ENCODE measurements at regions not wholly inside any gene's neighbourhood (a gene's known extent, or its start where the extent isn't known, plus 50 kb on each side); places are given as distances from the start of the nearest gene placed in this dataset.

DNA sequence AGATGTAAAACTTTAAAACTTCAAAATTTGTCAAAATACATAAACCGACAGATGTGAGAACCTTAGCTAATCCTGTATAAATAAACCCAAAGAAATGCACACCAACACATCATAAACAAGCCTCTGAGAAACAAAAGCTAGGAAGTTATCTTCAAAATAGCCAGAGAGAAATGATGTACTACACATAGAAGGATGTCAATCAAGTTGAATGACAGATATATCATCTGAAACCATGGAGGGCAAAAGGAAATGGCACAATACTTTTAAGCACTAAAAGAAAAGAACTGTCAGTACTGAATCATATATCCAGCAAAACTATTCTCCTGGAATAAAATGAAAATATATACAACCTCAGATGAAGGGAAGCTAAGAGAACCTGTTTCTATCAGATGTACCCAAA, 595.1 kb upstream of the PTGER4 start:
- no peak for DNase-seq (ENCODE audit: low read depth, low spot score)
- no peak overlapping the region for H3K27ac ChIP-seq

DNA sequence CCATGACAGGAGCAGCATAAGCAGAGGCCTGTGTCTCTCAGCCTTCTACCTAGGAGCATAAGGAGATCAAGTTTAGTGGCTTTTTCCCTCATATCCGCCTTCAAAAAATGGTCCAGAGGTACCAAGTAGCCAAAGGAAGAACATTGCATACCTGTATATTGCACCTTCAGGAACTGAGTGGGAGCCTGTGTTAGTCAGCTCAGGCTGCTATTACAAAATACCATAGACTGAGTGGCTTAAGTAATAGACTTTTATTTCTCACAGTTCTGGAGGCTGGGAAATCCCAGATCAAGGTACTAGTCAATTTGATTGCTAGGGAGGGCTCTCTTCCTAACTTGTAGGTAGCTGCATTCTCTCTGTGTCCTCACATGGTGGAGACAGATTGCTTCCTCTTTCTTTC, 597.4 kb upstream of the PTGER4 start:
- DNase-seq (ENCODE audit: low read depth, low spot score), result peak; percentile 3
- no peak overlapping the region for H3K27ac ChIP-seq

DNA sequence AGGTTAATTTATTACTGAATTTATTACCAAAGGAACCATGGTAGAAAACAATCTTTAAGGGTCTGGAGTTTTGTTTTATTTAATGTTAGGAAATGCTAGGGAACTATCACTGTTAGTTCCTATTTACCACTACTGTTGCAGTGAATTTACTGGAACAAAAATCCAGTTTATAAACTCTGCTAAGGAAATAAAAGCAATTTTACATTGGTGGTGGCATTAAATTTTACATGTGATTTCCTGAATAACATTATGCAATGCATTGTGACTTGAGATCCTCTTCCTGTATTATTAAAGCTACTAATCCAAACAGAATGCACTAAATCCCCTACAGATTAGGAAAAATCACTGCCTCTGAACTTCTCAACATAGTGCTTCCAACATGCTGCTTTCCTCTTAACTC, 599.5 kb upstream of the PTGER4 start:
- no peak overlapping the region for H3K27ac ChIP-seq
- no peak for DNase-seq (ENCODE audit: low read depth, low spot score)

DNA sequence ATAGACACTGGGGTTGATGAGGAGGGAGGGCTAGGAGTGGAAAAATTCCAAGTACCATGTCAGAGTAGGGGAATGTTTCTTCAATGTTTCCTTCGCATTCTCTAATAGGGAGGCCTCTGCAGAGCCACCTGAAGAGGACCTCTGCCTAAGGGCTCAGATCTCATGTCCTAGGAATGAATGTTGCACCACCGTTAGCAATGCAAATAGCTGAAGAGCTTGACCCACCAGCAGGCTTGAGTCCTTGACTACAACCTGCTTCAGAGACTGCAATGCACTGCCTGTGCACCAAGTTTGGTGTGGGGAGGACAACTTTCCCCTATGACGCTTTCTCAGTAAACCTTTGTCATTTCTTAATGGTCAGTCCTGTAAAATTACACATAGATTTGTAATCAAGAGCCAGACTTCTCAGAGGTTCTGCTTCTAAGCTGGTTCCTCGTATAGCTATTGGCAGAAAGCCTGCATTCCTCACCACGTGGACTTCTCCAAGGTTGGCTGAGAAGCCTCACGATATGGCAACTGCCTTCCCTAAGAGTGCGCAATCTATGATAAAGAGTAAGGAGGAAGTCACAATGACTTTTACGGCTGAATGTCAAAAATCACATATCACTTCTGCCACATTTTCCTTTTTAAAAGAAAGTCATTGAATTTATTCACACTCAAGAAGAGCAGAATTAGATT, 600.7 kb upstream of the PTGER4 start:
- no peak for DNase-seq (ENCODE audit: low read depth, low spot score)
- H3K27ac ChIP-seq, result no peak overlapping the region

DNA sequence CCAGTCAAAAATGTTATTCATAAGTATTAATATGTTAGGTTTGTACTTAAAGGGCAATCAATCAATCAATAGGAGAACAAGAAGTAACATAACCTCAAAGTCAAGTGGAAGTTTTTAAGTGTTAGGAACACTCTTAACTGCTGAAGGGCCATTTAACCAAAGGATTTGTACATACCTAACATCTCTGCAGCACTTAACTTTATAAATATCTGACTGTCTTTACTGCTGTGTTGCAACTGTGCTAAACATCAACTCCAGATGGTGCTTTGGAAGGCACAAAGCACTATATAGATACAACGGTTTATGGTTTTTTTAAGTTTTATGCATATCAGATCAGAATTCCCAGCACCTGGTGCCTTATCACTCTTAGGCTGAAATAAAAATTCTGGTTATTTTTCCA, 604.9 kb upstream of the PTGER4 start:
- no peak overlapping the region for H3K27ac ChIP-seq
- no peak for DNase-seq (ENCODE audit: low read depth, low spot score)

DNA sequence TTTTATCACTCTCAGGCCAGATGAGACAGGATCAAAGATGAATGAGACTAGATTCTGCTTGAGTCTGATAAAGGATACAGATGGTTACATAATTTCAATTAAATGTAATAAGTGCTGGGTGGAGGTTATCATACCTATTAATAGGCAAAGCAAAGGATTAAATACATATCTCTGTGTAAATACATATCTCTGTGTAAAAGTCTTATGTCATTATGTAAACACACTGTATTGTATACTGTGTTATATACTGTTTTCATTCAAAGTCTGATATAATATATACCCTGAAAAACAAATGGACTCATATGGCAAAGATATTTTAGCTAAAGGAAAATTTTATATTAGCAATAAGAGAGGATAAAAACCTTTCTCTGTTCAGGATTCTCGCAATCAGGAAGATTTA, 605.8 kb upstream of the PTGER4 start:
- DNase-seq (ENCODE audit: low read depth, low spot score), result no peak
- H3K27ac ChIP-seq, result no peak overlapping the region

DNA sequence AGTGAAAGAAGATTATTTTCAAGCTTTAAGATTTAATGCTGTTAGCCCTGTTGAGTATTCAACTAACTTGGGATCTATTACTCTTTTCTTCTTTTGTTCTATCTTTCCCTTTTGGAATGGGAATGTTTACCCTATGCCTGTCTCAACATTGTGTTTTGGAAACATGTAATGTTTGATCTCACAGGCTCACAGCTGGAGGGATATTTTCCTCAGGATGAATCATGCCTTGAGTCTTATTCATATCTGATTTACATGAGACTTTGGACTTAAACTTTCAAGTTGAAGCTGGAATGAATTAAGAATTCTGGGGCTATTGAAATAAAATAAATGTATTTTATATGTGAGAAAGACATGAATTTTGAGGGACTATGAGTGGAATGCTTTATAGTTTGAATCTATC, 607.8 kb upstream of the PTGER4 start:
- no peak overlapping the region for H3K27ac ChIP-seq
- DNase-seq (ENCODE audit: low read depth, low spot score), result peak; percentile 18

DNA sequence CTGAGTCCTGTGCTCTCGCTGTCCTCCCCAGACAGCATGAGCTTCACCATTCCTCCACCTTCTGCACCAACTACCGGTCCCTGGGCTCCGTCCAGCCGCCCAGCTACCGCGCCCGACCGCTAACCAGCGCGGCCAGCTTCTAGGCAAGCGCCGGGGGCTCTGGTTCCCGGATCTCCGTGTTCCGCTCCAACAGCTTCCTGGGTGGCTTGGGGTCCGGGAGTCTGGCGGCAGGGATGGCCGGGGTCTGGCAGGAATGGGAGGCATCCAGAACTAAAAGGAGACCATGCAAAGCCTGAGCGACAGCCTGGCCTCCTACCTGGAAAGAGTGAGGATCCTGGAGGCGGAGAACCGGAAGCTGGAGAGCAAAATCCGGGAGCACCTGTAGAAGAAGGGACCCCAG, 613.1 kb upstream of the PTGER4 start:
- DNase-seq (ENCODE audit: low read depth, low spot score), result no peak
- H3K27ac ChIP-seq, result no peak overlapping the region

DNA sequence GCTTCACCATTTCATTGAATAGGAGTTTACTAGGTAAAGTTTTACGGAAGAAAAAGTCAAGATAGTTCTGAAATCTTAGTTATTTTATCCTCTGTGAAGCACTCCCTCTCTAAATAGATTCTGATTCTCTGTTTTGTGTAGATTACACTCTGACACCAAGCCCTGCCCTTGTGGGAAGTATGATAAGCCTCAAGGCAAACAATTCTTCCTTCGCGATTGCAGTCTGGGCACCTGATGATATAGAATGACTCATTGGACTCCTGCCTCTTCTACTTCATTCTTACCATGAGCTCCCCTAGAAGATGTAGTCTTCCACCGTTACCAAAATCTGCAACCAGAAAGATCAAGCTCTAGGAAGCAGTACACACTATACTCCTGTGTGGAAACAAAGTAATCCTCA, 626.9 kb upstream of the PTGER4 start:
- H3K27ac ChIP-seq, result no peak overlapping the region
- no peak for DNase-seq (ENCODE audit: low read depth, low spot score)

DNA sequence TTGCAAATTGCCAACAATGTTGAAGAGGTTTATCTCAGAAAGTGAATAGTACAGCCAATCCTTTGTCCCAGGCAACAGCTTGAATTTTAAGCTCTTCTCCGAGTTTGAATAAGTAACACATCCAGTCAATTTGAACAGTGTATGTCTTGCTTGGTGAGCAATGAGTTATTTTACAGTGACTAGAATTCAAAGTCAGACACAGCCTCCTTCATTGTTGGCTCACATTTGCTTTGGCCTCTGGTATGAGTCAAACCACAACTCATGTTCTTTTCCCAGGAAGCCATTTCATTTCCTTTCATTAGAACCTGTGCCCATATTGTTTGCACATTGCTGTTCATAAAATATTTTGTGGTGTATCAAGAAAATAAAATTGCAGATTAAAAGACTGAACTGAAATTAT, 622.0 kb upstream of the DAB2 start:
- DNase-seq (ENCODE audit: low read depth, low spot score), result no peak
- peak overlapping the region; percentile 19 for H3K27ac ChIP-seq

DNA sequence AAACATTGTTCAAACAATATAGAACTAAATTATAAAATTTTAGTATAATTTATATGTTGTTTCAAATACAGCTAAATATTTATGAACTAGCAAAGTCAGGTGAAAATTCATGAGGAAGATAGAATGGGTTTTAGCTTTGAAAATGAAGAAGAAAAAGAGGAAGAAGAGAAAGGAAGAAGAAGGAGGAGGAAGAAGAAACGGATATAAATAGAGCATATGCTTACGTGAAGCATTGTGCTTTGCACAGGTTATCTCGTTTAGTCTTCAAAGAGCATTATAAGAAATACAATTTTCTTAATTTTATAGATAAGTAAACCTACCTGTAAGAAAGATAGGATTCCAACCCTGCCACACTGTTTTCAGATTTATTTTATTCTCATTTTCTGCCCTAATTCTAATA, 620.6 kb upstream of the DAB2 start:
- no peak overlapping the region for H3K27ac ChIP-seq
- DNase-seq (ENCODE audit: low read depth, low spot score), result no peak

DNA sequence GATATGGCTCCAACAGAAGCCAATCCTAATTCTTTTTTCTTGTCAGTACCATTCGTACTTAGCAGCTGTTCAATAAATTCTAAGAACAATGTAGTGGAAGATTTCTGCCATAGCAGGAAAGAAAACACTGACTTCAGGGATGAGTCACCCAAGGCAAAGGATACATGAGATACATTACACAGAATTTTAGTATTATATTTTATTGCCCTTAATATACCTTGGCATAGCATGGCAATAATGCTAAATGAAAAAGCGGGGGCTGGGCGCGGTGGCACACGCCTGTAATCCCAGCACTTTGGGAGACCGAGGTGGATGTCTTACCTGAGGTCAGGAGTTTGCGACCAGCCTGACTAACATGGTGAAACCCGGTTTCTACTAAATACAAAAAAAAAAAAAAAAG, 619.1 kb upstream of the DAB2 start:
- H3K27ac ChIP-seq, result no peak overlapping the region
- no peak for DNase-seq (ENCODE audit: low read depth, low spot score)

DNA sequence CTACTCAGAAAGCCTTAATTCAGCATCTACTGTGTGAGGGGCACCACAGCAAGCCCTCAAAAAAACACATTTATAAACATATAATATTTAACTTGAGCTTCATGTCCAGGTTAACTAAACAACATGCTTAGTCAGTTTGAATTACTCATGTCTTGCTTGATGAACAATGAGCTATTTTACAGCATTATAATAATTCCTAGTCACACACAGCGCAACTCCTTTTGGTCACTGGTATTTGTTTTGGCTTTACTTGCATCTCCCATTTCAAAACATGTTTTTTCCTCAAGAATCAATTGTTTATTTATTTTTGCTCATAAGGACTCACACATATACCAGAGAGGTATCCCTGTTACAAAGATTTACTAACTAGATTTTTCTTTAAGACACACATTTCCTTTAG, 616.7 kb upstream of the DAB2 start:
- no peak for DNase-seq (ENCODE audit: low read depth, low spot score)
- H3K27ac ChIP-seq, result no peak overlapping the region

DNA sequence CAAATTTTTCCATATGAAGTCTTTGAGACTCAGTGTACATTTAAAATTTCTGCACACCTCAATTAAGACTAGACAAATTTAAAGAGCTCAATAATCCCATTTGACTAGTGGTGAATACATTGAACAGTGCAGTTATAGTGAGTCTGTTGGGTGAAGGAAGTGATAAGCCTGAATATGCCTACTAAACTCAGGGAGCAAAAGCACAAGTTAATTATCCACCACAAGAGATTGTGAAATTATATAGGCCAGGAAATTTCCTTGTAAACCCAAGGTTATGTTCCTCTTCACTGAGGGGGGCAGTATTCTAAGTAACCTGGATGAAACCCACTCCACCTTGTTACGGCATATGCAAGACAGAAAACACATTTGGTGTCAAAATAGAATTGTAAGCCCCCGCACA, 612.9 kb upstream of the DAB2 start:
- DNase-seq (ENCODE audit: low read depth, low spot score), result no peak
- H3K27ac ChIP-seq, result no peak overlapping the region

DNA sequence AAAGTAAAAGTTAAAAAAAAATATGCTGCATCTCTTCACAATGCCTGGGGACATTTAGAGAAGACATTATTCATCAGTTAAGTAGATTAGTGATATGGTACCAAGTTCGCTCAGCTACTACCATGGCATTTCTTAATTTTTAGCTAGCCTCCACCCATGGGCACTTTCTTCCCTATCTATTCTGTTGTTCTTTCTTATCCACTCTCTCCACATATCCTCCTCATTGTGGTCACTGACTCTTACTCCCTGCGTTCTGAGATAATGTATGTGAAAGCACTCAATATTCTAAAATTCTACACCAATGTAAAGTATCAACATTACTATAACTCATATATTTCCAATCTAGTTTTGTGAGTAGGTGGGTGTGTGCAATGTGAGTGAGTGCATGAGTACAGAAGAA, 609.7 kb upstream of the DAB2 start:
- no peak for DNase-seq (ENCODE audit: low read depth, low spot score)
- no peak overlapping the region for H3K27ac ChIP-seq

DNA sequence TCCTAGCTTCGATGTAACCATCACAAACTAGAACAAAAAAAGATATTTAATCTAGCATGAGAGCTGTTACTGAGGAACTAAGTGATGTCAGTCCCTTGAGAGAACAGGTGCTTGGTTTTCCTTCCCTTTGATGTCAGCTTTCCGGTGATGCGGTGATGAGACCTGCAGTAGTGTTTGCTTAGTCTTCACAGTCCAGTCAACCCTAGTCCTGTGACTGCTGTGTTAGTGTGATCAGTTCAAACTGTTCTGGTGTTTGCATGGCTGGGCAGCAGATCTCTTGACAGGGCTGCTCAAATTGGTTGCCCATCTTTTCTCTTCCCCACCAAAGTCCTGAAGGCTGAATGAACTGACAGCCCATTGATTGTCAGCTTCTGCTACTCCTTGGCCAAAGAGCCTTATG, 608.6 kb upstream of the DAB2 start:
- DNase-seq (ENCODE audit: low read depth, low spot score), result no peak
- H3K27ac ChIP-seq, result no peak overlapping the region

DNA sequence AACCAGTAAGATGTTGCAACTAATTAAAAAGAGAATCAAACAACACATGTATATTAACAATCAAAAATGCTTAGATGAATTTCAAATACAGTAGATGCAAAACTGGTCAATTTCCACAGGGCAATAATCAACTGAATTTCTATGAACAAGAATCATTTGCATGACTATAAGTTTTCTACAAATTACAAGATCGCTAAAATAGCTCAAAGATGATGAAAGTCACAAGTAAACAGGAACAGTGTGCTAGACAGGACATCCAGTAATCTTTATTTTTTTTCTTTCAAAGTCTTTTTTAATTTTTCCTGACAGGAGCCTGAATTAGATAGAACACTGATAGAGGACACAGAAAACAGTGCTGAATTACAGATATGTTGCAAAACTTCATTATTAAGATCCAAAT, 608.2 kb upstream of the DAB2 start:
- no peak overlapping the region for H3K27ac ChIP-seq
- DNase-seq (ENCODE audit: low read depth, low spot score), result no peak

DNA sequence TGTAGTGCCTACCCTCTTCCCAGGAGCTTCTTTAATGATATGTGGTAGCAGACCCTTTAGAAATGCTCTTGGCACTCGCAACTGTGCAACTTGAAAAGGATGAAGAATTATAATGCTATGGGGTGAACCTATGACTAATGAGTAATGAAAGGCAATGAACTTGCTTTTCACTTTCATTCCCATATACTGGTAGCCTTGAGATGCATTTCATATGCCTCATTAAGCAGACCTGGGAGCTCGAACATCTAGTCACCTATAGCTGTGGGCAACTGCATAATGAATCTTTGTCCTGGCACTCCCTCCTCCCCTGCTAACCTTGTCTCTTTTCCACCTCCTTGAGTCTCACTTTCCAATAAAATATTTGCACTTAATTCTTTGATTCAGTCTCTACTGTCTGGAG, 605.9 kb upstream of the DAB2 start:
- DNase-seq (ENCODE audit: low read depth, low spot score), result no peak
- no peak overlapping the region for H3K27ac ChIP-seq

DNA sequence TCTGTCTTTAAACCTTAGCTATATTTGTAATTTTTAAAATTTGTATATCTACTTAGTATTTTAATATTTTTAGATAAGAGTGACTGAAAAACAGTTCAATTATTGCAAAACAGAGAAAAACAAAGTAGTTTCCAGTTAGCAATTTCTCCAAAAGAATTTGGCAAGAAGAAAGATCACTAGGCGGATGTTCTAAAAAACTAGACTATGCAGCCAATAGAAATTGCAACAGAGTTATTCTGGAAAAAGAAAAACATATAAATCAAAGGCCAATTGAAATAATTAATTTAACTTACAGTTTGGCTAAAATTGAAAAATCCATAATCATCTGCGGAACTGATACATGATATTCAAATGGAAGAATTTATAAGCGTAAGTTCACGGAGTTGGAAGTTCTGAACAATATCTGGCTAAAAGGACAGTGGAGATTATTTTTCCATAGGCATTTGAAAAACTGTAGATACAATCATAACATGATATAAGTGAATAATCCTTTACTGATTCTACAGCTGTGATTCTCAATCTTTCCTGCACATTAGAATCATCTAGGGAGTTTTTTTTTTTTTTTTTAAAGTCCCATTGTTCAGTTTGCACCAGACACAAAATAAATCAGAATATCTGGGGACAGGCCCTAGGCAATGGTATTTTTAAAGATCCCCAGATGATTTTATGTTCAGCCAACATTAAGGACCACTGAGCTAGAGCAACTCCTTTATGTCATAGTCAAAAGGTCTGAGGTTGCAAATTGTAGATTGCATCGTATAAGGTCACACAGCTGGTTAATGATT, 605.1 kb upstream of the DAB2 start:
- no peak overlapping the region for H3K27ac ChIP-seq

DNA sequence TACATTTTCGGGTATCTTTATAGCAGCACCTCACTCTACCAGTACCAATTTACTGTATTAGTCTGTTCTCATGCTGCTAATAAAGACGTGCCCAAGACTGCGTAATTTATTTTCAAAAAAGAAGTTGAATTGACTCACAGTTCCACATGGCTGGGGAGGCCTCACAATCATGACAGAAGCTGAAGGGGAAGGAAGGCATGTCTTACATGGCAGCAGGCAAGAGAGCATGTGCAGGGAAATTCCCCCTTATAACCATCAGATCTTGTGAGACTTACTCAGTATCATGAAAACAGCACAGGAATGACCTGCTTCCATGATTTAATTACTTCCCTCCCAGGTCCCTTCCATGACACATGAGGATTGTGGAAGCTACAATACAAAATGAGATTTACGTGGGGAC, 602.6 kb upstream of the DAB2 start:
- no peak for DNase-seq (ENCODE audit: low read depth, low spot score)
- no peak overlapping the region for H3K27ac ChIP-seq

More for the DNA sequence above, 605.1 kb upstream of the DAB2 start:
- DNase-seq (ENCODE audit: low read depth, low spot score), result no peak

DNA sequence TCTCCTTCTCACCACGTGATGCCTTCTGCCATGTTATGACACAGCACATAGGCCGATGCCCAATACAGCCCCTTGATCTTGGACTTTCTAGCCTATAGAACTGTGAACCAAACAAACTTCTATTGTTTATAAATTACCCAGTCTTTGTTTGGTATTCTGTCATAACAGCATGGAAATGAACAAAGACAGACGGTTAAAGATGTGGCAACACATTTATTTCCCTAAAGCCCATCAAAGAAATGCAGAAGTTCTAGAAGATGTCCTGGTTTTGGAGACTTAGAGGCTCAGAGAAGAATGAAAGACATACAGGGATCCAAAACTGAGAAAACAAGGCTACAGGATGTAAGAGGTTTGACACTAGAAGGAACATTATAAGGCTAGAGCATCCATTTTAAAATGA, 600.8 kb upstream of the DAB2 start:
- DNase-seq (ENCODE audit: low read depth, low spot score), result no peak
- no peak overlapping the region for H3K27ac ChIP-seq

DNA sequence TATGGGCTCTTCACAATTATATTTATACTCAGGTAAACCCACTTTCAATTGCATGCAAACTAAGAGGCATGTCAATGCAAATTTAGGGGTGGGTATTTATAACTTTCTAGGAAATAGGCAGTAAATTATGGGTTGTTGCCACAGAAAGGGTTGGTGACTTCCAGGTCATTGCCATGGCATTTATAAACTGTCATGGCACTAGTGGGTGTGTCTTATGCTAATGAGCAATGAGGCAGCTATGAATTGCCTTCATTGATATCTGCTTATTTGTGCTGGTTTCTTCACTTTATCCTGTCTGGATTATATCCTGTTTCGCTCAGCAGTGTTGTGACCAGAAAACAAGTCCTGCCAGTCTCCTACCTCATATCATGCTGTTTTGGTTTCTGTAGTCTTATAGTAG, 597.3 kb upstream of the DAB2 start:
- H3K27ac ChIP-seq, result no peak overlapping the region
- no peak for DNase-seq (ENCODE audit: low read depth, low spot score)

All from epithelial cell of prostate (primary cell).